Lower leg skin (tissue), 4 donors: ENCODE measurements at regions not wholly inside any gene's neighbourhood (a gene's known extent, or its start where the extent isn't known, plus 50 kb on each side); places are given as distances from the start of the nearest gene placed in this dataset.

Experiments used
- DNase-seq, 2 donors: peaks; one replicate each; pipeline ENCODE4 v3.0.0-alpha.2; 2019; ENCODE audit warnings: low spot score in 2 of 2
- H3K4me3 ChIP-seq: fragments of 200-600 bp; sonication (generic); 2 replicates; pipeline ENCODE4 v1.5.1; 2017; ENCODE audit warnings: mild to moderate bottlenecking, low read depth; ENCODE audit not compliant: poor library complexity, severe bottlenecking
- POLR2A ChIP-seq, 2 donors: fragments of 450-650 bp; IDR thresholded peaks; one replicate each; pipeline ENCODE4 v1.6.1; 2016 to 2017; ENCODE audit warnings: antibody characterized with exemption in 2 of 2, mild to moderate bottlenecking in 1 of 2, moderate library complexity in 1 of 2
- WGBS, 2 donors: methylation state at CpG; one replicate each; pipeline ENCODE4 v1.1.5; 2018; 5-methylcytosine and 5-hydroxymethylcytosine counted together
- intact Hi-C: fragments of 100-400 bp; cut with DNase I; formaldehyde crosslinking; loops from one replicate; pipeline ENCODE4 v1.15.0; 2023; ENCODE audit warnings: low total_unique reads
- TF ChIP-seq, protein P1 (sequence below), 3 donors: fragments of 450-650 bp; IDR thresholded peaks; one replicate each; pipeline ENCODE4 v1.5.1; 2016; ENCODE audit warnings: antibody characterized with exemption in 3 of 3, mild to moderate bottlenecking in 3 of 3, moderate library complexity in 2 of 3

DNA sequence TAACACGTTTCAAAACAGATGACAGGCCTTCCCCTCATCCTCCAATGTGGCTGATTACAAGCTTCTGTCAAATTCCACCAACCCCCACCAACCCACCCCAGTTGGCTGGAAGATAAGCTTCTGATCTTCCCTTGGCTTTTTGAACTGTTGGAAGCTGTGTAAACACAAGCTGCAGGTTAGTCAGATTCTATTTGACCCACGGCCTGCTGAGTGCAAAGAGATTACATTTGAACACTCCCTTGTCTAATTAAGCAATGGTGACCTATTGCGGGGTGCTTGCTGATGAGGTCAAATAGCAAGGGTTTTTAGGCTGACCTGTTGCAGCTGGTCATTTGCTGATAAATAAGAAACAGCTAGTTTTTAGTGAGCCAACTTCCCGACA is 379.7 kb downstream of the BMP2 start:
- no peak overlapping the region for H3K4me3 ChIP-seq
- 56 to 58% methylated on average over 4 of the region's 4 CpGs for WGBS, 2 donors
- no peak for DNase-seq
- intact Hi-C loops: no loop called here
- TF ChIP-seq, protein P1, sequence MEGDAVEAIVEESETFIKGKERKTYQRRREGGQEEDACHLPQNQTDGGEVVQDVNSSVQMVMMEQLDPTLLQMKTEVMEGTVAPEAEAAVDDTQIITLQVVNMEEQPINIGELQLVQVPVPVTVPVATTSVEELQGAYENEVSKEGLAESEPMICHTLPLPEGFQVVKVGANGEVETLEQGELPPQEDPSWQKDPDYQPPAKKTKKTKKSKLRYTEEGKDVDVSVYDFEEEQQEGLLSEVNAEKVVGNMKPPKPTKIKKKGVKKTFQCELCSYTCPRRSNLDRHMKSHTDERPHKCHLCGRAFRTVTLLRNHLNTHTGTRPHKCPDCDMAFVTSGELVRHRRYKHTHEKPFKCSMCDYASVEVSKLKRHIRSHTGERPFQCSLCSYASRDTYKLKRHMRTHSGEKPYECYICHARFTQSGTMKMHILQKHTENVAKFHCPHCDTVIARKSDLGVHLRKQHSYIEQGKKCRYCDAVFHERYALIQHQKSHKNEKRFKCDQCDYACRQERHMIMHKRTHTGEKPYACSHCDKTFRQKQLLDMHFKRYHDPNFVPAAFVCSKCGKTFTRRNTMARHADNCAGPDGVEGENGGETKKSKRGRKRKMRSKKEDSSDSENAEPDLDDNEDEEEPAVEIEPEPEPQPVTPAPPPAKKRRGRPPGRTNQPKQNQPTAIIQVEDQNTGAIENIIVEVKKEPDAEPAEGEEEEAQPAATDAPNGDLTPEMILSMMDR (IDR thresholded peaks at IDR 0.05): no peak
- no peak for TF ChIP-seq POLR2A (IDR thresholded peaks at IDR 0.05)

DNA sequence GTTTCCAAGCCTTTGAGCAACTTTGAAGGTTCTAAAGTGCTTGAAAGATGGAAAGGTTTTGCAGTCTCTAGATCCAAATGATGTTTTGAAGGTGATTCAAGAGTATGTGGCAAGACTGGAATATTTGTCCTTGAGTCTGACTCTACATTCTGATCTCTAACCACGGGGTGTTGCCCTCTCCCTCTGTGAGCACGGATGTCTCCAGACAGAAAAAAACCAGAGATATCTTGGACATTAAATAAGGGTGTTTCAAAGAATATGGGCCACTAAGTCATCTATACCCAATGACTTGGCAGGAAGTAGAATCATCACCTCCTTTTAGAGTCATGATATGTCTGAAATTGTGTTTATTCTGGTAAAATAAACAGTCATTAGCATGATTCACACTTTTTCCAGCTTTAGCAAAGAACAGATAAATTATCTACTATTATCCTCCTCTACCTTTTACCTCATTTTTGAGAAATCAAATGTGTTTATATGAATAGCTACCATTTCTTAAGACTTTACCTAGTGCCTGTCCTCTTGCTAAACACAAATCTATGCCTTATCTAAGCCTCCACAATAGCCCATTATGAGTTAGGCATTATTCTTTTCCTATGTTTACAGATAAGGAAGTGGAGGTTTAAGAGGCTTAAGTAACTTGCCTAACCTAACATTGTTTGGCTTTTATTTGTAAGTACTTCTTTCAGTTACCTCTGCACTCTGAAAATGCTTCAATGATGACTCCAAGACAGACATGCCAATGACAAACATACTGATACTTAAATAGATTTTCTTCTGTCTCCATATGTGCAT is 384.4 kb downstream of the BMP2 start:
- H3K4me3 ChIP-seq: no peak overlapping the region
- no peak for TF ChIP-seq POLR2A (IDR thresholded peaks at IDR 0.05)
- TF ChIP-seq, protein P1 (IDR thresholded peaks at IDR 0.05): no peak
- 57 to 91% methylated on average over 2 of the region's 2 CpGs for WGBS, 2 donors
- intact Hi-C loops: no loop called here
- DNase-seq: no peak

DNA sequence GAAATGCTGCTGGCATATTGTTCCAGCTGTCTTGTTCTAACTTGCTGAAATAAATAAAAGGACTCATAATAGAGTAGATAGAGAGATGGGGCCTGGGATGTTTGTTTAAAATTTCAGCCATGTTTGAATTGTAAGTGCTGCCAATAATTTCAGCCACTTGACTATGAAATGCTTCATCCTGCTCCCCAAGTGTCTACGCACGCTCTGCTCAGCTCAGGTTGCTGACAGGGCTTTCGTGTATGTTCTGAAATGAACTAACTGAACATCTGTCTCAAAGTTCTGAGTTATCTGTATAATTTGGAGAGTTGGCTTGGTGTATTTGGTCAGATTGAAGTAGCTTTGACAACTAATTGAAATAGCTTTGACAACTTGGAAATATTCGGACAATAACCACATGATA is 387.8 kb downstream of the BMP2 start:
- no peak overlapping the region for H3K4me3 ChIP-seq
- 87 to 96% methylated on average over 4 of the region's 4 CpGs for WGBS, 2 donors
- no peak for DNase-seq
- intact Hi-C loops: no loop called here
- TF ChIP-seq, protein P1 (IDR thresholded peaks at IDR 0.05): no peak
- no peak for TF ChIP-seq POLR2A (IDR thresholded peaks at IDR 0.05)

DNA sequence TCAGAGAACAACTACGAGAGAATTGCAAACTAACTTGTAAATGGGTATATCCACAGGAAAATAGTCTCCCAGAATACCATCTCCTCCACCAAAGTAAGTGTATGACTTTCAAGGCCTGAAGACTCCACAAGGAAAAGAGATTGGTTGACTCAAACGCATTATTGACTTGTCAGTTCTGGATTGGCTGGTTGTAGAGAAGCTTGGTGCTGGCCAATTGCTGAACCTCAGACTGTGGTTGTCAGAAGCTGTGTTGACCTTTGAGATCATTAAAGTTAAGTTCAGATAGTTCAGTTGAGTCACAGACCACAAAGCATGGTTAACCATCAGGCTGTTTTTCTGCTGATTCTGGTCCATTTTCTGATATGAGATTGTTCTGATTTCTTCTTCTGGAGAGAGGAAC is 388.3 kb downstream of the BMP2 start:
- 85 to 86% methylated on average over 2 of the region's 2 CpGs for WGBS, 2 donors

DNA sequence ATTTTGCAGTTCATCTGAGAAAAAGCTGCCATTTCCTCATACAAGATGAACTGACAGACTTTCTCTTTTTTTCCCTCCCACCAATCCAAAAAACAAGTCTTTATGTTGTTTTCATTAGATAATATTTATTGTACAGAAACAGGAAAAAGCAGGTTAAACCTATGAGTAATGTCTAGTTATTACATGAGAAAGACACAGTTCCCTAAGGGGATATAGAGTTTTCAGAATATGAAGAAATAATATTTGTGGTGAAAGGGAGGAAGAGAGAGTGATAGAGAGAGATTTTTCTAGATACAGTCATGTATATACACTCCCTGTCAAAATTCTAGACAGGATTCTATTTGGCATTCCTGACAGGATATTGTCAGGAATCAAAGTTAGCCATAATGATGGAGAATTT is 392.4 kb downstream of the BMP2 start:
- DNase-seq: no peak
- intact Hi-C loops: no loop called here
- TF ChIP-seq POLR2A (IDR thresholded peaks at IDR 0.05): no peak
- TF ChIP-seq, protein P1 (IDR thresholded peaks at IDR 0.05): no peak
- H3K4me3 ChIP-seq: no peak overlapping the region

More for the DNA sequence above, 388.3 kb downstream of the BMP2 start:
- TF ChIP-seq, protein P1 (IDR thresholded peaks at IDR 0.05): no peak
- TF ChIP-seq POLR2A (IDR thresholded peaks at IDR 0.05): no peak
- intact Hi-C loops: no loop called here
- no peak overlapping the region for H3K4me3 ChIP-seq
- no peak for DNase-seq

DNA sequence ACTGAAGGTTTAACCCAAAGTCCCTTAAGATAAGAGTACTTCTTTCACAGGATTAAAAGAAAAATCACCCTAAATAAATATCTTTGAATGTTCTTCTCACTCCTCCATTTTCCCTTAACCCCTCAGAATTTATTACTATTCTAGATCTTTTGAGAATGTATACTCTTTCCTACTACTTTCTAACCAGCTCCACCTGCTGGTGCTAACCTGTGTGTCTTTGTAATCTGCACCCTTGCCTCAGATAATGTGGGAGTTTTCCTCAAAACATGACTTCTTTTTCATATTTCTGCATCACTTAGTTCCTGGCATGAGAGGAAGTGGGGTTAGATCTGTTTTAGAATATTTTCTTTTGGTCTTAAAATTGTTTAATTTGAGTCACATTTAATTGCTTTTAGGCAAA is 394.2 kb downstream of the BMP2 start:
- no peak for TF ChIP-seq POLR2A (IDR thresholded peaks at IDR 0.05)
- TF ChIP-seq, protein P1 (IDR thresholded peaks at IDR 0.05): no peak
- DNase-seq: no peak
- intact Hi-C loops: no loop called here

More for the DNA sequence above, 394.2 kb downstream of the BMP2 start:
- no peak overlapping the region for H3K4me3 ChIP-seq
